K562 (cell line): ENCODE measurements at regions not wholly inside any gene's neighbourhood (a gene's known extent, or its start where the extent isn't known, plus 50 kb on each side); places are given as distances from the start of the nearest gene placed in this dataset.

Source experiments
- ATF3 ChIP-seq, 2 experiments: fragments of 450-650 bp in 1 of 2; sonication (generic) in 1 of 2; formaldehyde crosslinking in 1 of 2; IDR thresholded peaks in 1 of 2; conservative IDR thresholded peaks in 1 of 2; 2 replicates each; pipeline versions ENCODE4 v1.6.1 to v1.8.1; 2016 to 2023; ENCODE audit warnings: mild to moderate bottlenecking in 2 of 2, moderate library complexity in 2 of 2, inconsistent platforms in 1 of 2, missing genetic modification reagents in 1 of 2
- CBX1 ChIP-seq: sonication (generic); IDR thresholded peaks from 2 replicates; pipeline ENCODE4 v1.6.1; 2016; ENCODE audit warnings: antibody characterized with exemption, low read depth, mild to moderate bottlenecking
- CUX1 ChIP-seq: fragments of 200-800 bp; sonication (Bioruptor generic); IDR thresholded peaks from 2 replicates; pipeline ENCODE4 v1.6.1; 2016; ENCODE audit warnings: missing genetic modification characterization, missing compliant biosample characterization
- DLX4 ChIP-seq: fragments of 250-450 bp; sonication (Bioruptor Pico); IDR thresholded peaks from 2 replicates; pipeline ENCODE4 v1.6.1; 2021; ENCODE audit warnings: mild to moderate bottlenecking
- FOXA1 ChIP-seq: fragments of 450-650 bp; IDR thresholded peaks from 2 replicates; pipeline ENCODE4 v1.6.1; 2016; ENCODE audit warnings: mild to moderate bottlenecking, borderline replicate concordance
- SIRT6 ChIP-seq: IDR thresholded peaks from one replicate; pipeline ENCODE4 v1.6.1; 2012; ENCODE audit warnings: low read depth, mild to moderate bottlenecking, control low read depth, inconsistent platforms, low read length, moderate library complexity
- TAF15 ChIP-seq: fragments of 200-400 bp; formaldehyde crosslinking; IDR thresholded peaks from 2 replicates; pipeline ENCODE4 v1.6.1; 2017; ENCODE audit warnings: mild to moderate bottlenecking, low read depth, low read length, moderate library complexity
- ZMIZ1 ChIP-seq, 2 experiments: fragments of 150-350 bp in 1 of 2; IDR thresholded peaks; 2 replicates each; pipeline ENCODE4 v1.6.1; 2012 to 2016; ENCODE audit warnings: low read depth in 2 of 2, low read length in 2 of 2, mild to moderate bottlenecking in 1 of 2, moderate library complexity in 1 of 2
- ZNF551 ChIP-seq: fragments of 250-450 bp; sonication (Bioruptor Pico); IDR thresholded peaks from 2 replicates; pipeline ENCODE4 v1.5.0; 2021; ENCODE audit warnings: mild to moderate bottlenecking, moderate library complexity
- ZNF707 ChIP-seq: fragments of 250-450 bp; sonication (Bioruptor Pico); conservative IDR thresholded peaks from 2 replicates; pipeline ENCODE4 v1.8.0; 2022; ENCODE audit warnings: inconsistent platforms, mild to moderate bottlenecking, moderate library complexity

- TF ChIP-seq ATF3 (IDR thresholded peaks at IDR 0.05): no peak
- TF ChIP-seq ATF3 (CRISPR knock-in tag; conservative IDR thresholded peaks at IDR 0.05): no peak
- no peak for TF ChIP-seq ZNF551 (CRISPR knock-in tag)
- no peak for TF ChIP-seq DLX4 (CRISPR knock-in tag)
- TF ChIP-seq FOXA1: no peak
- no peak for TF ChIP-seq CBX1
- TF ChIP-seq SIRT6: no peak
- TF ChIP-seq ZMIZ1 (IDR thresholded peaks at IDR 0.05; ENCODE audit: low read depth in 2 of 2, low read length in 2 of 2): no peak
- no peak for TF ChIP-seq CUX1 (CRISPR knock-in tag)
- no peak for TF ChIP-seq ZNF707 (CRISPR knock-in tag)
- TF ChIP-seq TAF15: no peak
Measured at GRCh38 chr2:176544991-176545956, 276.0 kb downstream of the MTX2 start (continued).
